NCI-H2196 (cell line): ENCODE measurements at regions not wholly inside any gene's neighbourhood (a gene's known extent, or its start where the extent isn't known, plus 50 kb on each side); places are given as distances from the start of the nearest gene placed in this dataset.

Experiments used
- DNase-seq: peaks from one replicate; lab custom pipeline; 2025; ENCODE audit not compliant: unreplicated experiment; lab: John Stamatoyannopoulos, UW

DNA sequence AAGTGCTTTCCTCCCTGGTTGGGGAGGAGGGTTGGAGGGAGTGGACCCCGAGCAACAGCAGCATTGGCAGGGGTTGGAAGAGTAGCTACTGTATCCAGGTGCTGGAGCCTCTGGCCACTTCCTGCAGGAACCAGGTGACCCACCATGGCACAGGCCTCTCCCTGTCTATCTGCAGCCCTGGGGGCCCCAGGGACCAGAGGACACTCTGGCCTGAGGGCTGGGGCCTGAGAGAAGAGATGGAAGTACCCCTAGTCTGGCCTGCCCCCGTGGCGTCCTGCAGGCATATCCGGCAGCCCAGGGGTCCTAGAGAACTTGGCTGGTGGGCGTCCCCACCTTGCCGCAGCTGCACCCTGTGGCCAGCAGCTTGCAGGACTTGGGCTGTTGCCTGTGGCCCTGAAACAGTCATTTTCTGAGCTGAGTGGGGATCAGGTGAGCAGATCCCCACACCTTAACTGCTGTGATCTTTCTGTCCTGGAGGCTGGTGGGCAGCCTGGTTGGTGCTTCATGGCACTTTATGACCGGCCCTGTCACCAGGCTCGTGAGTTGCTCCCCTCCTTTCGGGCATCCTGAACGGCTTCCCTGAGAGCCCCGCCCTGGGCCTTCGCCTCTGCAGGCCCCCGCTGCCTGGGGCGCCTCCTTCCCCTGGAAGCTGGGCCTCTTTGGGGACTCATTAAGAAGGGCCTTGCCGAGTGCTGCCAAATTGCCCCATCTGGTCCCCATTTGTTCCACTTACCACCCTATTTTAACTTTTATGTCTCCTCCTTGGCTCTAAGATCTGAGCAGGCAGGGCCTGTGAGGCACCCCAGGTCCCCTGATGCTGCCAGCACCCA lies 298.6 kb downstream of the SEC14L1 start:
- no peak for DNase-seq

DNA sequence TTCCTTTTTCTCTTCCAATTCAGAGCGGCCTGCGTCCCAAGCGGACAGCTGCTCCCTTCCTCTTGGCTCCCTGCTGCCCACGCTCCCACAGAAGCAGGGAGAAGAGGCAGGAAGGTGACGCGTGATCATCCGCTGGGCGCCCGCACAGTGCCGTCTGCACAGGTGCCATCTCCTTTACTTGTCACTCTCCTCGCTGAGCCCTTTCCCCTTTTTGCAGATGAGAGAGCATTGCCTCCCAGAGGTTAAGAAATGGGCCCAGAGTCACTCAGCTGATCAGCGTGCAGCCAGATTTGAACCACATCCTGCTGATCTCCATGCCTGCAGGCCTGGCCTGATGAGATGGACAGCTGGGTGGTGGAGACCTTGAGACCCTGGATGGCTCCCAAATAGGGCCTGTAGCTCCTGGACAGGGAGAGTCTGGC lies 299.8 kb downstream of the SEC14L1 start:
- no peak for DNase-seq

DNA sequence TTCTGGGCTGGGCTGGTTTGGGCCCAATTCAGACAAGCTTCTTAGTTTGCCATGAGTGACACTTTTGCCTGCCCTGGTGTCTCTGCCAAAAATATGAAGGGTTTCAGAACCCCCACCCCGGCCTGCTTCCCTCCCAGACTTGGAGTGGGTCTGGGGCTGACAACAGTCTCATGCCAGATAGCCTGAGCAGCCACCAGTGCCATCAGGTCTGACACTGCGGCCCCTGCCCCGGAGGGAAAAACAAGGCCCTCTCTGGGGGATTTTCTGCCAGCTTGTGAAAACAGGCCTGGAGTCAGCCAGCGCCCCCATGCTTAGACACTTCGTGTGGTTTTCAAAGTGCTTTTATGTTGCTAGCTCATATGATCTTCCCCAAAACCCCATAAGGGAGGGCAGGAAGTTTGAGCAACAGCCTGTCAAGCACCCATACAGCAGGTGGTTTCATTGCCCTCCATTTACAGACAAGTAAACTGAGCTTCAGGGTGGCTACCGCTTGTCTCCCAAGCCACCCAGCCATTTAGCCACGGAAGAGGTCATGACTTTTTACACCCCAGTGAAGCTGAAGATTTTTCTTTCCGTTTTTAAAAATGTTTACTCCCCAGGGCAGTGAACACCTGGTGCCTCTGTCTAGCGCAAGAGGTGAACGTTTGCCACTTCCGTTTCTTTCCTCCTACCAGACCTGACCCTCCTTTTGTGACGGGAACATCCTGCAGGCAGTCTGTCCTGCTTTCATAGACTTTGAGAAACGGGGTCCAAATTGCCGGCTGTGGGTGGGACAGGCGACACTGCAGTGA lies 300.6 kb downstream of the SEC14L1 start:
- DNase-seq, result peak; percentile 75

DNA sequence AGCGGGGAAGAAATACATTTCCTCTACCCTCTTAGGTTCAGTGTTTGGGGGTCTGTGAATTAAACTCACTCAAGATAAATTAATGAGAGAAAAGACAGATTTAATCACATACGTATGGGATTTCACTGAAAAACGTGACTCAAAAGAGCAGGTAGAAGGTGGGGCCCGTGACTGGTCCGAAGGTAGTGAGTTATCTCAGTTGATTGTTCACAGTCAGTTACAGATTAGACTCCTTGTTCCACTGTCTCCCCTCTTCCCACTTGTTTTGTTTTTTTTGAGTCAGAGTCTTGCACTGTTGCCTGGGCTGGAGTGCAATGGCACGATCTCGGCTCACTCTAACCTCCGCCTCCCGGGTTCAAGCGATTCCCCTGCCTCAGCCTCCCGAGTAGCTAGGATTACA lies 301.2 kb downstream of the SEC14L1 start:
- no peak for DNase-seq

DNA sequence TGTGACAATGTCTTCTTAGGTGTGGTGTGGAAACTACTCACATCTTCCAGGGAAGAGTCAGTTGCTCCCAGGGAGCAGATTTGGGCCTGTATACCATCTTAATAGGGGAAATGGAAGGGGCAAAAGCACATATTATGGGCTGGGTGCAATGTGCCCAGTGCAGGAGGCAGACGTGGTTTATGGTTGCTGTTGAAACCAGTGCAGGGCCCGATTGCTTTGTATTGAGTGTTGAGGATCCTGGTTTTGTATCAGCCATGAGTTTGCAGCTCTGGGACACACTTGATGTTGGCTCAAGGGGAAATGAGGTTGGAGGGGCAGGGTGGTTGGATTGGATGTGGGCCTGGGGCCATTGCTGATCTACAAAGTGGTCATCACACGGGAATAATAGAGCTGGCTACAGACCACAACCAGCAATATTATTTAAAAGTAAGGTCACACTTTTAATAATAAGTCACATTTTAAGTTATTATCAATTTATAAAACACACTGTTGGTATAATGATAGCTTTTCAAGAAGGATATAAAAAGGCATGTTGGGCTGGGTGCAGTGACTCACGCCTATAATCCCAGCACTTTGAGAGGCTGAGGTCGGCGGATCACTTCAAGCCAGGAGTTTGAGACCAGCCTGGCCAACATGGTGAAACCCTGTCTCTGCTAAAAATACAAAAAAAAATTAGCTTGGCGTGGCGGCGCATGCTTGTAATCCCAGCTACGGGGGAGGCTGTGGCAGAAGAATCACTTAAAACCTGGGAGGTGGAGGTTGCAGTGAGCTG lies 302.4 kb downstream of the SEC14L1 start:
- no peak for DNase-seq

DNA sequence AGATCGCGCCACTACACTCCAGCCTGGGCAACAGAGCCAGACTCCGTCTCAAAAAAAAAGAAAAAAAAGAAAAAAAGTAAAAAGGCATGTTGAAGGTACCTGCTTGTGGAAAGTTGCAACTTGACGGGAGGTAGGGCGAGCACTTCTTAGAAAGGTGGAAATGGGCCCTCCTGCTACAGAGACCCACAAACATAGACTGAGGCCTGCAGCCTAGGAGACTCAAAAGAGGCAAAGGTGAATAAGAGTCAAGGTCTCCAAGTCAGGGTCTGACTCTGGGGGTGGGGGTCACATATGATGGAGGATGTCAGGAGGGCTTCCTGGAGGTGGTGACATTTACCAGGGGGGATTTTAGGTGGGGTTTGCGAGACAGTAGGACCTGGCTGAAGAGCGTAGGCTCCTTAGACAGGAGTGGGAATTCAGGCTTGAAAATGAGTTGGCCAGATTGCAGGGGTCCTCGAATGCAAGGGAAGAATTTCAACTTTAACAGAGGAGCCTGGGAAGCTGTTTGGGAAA lies 303.0 kb downstream of the SEC14L1 start:
- DNase-seq, result no peak

DNA sequence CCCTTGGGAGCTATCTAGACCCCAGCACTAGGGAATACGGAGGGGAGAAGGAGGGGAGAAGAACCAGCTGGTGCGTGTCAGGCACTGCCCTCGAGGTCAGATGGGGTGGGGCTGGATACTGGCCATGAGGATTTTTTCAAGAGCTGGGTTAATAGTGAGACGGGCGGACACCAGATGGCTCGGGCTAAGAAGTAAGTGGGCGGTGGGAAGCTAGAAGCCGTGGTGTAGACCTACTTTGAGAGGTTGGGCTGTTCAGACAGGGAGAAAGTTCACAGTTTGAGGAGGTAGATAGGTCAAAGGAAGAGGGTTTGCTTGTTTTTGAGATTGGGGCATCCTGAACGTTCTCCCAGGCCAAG lies 303.8 kb downstream of the SEC14L1 start:
- no peak for DNase-seq

DNA sequence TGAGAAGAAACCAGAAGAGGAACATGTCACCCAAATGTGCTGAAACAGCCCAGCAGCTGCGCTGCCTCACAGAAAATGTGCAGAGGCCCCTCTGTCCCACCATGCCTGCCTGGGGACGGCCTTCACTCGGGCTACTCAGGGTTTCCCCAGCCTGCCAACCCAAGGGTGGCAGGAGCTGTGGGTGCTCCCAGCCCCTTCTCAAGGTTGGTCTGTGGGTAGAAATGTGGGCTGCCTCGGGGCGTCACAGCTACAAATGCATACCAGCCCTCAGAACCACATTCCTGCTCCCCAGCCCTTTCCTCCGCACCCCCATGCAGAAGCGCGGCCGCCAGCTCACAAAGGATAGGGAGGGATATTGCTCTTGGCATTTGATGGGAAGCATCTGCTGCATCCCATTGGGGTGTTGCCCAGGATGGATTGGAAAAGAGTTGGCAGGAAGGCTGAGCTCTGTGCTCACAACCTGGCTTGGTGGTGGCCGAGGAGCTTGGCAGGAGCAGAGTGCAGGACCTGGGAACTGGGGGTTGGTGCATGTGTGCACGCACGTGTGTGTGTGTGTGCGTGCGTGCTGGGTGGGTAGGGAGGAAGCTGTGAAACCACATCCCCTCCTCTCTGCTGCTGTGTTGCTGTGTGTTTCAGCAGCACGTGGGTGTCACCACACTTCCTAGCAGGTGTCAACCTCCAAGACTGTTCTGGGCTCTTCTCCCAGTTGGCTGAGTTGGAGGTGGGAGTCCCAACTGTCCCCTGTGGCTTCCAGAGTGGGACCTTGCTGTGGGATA lies 304.4 kb downstream of the SEC14L1 start:
- no peak for DNase-seq

DNA sequence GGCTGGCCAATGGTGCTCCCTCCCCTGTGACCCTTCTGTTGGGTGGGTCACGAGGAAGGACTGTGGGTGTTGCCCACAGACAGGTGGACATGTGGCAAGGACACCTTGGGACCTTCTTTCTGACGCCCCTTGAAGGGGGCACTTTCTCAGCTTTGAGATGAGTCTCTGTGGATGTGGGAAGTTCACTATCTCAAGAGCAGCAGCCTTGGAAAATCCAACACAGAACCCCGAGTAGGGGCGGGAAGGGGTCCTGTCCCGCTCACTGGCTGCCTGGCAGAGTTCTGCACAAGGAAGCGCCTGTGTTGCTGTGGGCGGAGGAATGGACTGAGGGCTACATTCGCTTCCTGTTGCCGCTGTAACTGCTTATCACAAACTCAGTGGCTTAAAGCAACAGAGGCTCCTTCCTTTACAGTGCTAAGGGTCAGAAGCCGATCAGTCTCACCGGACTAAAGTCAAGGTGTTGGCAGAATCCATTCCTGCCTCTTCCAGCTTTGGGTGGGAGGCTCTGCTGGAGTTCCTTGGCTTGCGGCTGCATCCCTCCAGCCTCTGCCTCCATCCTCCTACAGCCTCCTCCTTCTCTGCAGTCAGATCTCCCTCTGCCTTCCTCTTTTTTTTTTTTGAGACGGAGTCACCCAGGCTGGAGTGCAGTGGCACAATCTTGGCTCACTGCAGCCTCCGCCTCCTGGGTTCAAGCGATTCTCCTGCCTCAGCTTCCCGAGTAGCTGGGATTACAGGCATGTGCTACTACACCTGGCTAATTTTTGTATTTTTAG lies 305.2 kb downstream of the SEC14L1 start:
- DNase-seq, result no peak

DNA sequence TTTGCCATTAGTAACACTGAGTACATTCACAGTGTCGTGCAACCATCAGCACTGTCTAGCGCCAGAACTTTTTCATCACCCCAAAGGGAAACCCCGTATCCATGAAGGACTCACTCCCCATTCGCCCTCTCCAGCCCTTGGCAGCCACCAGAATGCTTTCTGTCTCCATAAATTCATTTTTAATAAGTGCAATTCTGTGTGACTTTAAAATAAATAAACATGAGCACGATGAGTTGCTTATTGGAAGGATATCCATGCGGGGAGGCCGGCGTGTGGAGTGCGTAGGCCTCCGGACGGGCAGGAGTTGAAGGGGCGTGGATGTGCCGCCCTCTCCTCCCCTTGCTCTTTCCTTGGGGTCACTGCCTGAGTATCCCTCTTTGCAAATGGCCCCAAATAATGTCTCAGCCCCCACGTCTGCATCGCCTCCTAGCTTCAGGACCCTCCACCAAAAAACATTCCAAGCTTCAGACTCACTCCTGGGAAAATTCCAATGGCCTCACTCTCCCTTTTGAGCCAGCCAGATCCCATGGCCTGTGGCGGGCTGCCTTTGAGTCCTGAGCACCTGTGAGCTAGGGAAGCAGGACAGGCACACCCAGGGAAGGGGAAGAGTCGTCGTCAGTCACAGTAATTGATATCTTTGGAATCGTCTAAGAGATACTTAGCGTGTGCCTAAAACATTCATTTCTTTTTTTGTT lies 306.3 kb downstream of the SEC14L1 start:
- no peak for DNase-seq

DNA sequence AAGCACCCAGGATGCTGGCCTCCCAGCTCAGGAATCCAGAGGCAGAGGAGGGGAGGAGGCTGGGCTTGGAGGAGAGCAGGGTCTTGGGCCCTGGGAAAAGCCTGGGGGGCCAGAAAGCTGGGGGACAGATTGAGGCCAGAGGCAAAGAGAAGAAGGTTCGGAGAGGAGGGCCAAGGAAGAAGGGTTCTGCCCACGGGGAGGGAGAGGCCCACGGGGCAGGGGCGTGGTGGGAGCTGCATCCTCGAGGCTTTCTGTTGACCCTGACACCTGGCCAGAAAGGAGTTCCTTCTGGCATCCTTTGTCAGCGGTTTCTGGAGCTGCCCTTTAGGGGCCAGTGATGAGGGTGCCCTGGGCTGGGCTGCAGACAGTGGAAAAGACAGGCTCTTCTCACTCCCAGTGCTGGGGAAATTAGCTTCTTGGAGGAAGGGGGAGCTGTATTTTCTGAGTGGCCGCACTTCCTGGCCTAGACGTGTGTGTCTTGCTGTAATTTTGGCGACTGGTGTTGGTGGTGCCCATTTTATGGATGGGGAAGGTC lies 308.7 kb downstream of the SEC14L1 start:
- no peak for DNase-seq

DNA sequence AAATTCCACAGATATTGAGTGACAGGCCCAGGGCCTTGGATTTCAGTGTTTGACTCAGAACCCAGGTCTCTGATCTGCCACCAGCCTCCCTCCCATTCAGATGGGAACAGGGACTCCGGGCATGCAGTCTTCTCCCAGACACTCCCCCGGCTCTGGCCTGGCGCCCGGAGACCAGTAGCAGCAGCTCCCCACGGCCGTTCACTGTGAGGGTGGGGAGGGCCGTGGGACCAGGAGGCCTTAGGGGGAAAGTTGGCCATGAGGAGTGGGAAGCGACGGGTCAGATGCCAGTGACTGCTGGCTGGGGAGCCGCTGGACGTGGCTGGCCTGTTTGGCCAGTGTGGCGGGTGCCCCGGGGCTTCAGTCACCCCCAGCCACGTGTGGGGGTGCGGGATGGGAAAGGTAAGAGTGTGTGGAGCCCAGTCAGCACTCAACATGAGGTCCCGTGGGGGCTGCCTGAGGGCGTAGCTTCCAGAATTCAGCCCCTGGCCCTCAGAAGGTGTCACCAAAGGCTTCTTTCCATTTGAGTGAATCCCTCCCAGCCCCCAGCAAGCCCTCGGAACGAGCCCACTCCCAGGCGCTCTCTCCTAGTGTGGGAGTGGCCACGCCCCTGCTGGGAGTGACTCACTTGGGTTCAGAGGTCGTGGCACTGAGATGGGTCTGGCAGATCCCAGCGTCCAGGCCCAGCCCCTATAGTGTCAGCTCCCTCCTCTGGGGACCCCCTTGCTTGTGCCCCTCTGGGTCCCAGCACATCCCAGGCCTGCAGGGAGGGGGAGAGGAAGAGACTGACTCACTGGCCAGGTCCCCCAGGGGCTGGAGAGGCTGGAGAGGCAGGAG lies 309.4 kb downstream of the SEC14L1 start:
- DNase-seq, result no peak

DNA sequence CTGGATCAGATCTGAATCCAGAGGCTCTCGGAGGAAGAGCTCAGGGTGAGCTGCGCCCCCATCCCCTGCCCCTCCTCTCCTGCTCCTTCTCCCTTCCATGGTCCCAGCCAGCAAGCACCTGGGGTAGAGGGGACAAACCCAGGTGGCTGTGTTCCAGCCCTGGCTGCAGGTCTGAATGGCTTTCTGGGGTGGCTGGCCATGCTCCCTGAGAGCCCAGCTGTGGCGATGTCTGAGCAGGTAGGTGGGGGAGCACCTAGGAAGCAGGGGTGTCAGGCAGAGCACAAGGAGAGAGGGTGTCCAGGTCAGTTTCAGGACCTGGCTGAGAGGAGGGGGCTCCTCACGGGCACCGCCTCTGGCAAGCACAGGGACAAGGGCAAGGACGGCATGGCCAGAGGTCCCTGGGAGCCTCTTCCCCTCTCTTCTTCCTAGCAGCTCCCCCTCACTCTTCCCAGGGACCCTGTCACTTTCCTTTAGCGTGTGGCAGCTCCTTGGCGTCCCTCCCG lies 310.0 kb downstream of the SEC14L1 start:
- DNase-seq, result no peak

DNA sequence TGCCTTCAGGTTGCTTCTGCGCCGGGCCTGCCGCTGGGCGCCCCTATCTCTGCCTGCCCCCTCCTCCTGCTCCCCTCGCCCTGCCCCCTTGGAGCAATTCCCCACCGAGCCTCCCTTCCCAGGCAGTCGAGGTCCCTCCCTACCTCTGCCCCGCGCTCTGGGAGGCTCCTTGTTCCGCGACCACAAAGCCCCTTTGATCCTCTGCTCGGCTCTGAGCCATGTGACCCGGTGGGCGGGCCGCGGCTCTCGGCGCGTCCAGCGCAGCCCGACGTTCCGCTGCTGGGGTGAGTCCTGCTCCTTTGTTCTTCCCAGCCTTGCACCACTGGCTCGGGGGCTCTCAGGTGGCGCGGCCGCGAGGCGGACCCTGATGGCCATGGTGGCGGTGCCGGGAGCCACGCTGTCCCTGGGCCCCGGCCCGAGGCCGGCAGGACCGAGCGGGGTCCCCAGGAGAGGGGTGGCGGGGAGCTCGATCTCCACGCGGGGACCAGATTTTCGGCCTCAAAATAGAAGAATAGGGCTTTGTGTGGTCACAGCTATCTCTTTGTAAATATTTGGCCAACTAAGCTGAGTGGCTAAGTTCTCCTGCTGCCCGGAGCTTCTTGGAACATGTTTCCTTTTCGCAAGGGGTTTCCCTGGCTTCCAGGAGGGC lies 310.6 kb downstream of the SEC14L1 start:
- DNase-seq, result no peak

DNA sequence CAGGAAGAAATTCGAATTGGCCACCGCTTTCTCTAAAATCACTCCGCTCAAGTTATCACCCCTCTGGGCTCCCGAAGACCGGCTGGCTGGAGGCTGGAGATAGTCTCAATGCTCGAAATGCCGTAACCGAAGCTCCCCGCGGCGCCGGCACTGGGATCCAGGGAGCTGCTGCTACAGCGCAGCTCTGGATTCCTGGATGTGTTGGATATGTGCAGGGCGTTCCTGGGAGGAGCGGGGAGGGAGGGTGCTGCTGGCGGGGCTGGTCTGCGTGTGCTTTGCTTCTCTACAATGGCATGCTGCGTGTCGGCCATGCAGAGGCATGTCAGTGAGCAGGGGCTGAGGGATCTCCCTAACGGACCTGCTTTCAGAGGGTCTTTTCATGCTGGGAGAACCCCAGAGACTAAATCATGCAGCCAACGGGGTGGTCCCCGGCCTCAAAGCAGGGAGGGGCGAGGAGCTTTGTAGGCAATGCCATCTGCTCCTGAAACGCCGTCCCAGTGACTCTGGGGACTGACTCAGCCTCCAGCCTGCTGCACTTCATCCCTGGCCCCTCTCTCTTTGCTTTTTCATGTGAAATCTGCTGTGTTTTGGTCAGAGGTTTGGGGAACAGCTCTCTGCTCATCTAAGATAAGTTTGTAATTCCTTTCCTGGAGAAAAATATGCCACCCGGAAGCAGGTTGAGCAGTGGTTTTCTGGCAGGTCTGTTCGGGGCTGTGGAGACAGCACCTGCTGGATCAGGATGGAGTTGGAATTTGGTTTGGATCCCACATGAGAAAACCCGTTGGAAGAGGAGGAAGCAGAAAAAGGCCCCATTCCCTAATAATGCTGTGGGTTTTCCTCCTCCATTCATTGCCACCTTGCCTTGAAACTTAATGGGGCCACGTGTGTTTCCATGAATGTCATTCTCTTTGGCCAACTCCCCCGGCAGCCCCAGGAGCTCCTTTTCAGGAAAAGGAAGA lies 311.4 kb downstream of the SEC14L1 start:
- DNase-seq, result no peak

DNA sequence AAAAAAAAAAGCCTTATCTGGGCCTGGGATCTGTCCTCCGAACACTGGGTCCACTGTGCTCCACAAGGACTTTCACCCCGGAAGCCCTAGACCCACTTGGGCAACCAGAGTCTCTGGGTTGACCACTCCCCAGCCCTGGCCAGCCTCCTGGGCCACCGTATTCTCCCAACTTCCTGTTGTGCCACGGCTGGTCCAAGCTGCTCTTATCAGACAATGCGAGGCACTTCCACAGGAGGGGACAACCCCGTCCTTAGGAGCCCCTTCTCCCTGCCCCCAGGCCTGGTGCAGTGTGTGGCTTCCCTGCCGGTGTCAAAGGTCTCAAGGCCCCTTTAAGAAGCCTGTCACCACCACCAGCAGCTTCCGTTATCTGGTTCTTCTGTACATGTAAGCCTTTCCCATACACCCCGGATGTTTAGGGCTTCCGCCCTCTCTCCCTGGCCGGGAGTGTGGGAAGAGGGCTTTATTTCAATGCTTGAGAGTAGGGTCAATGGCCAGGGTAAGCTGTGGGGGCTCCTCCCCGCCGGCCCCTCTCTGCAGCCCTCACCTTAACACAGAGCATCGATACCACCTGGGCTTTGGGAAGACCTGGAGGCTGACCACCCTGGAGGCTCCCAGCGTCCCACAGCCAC lies 313.0 kb downstream of the SEC14L1 start:
- DNase-seq, result no peak
